Keratinocyte (primary cell): ENCODE measurements at regions not wholly inside any gene's neighbourhood (a gene's known extent, or its start where the extent isn't known, plus 50 kb on each side); places are given as distances from the start of the nearest gene placed in this dataset.

Experiments
- DNase-seq: peaks from one replicate; pipeline ENCODE4 v3.0.0-alpha.2; 2011; ENCODE audit warnings: low read depth, missing footprints, low spot score
- FAIRE-seq: peaks from 2 replicates; lab custom pipeline; 2011; peaks lifted over from hg19 to GRCh38; lab: Jason Lieb, UNC
- H2AFZ ChIP-seq: 2 replicates; pipeline ENCODE4 v1.6.0; 2012; ENCODE audit warnings: low read length, control low read depth, inconsistent platforms; ENCODE audit not compliant: control insufficient read depth
- H3K27ac ChIP-seq: 2 replicates; pipeline ENCODE4 v1.5.1; 2011; ENCODE audit warnings: low read length; ENCODE audit not compliant: control insufficient read depth, insufficient read depth
- H3K27me3 ChIP-seq: 3 replicates; pipeline ENCODE4 v1.6.0; 2011; ENCODE audit warnings: low read length; ENCODE audit not compliant: control insufficient read depth, insufficient read depth; ENCODE audit errors: extremely low read depth
- H3K36me3 ChIP-seq, 2 experiments: 2 replicates in 1 of 2; 3 replicates in 1 of 2; pipeline ENCODE4 v1.5.1; 2011; ENCODE audit warnings: low read length in 2 of 2, mild to moderate bottlenecking in 1 of 2; ENCODE audit not compliant: control insufficient read depth in 2 of 2, insufficient read depth in 2 of 2; ENCODE audit errors: extremely low read depth in 1 of 2
- H3K4me1 ChIP-seq: 3 replicates; pipeline ENCODE4 v1.5.1; 2011; ENCODE audit warnings: low read length; ENCODE audit not compliant: control insufficient read depth, insufficient read depth; ENCODE audit errors: extremely low read depth
- H3K4me2 ChIP-seq: 3 replicates; pipeline ENCODE4 v1.6.0; 2011; ENCODE audit warnings: low read depth, low read length; ENCODE audit not compliant: control insufficient read depth, insufficient read depth; ENCODE audit errors: extremely low read depth
- H3K4me3 ChIP-seq, 3 experiments: fragments of 200-600 bp in 1 of 3; sonication (generic) in 1 of 3; 2 replicates in 2 of 3; 3 replicates in 1 of 3; pipeline ENCODE4 v1.5.1; 2011 to 2016; ENCODE audit warnings: low read length in 3 of 3, mild to moderate bottlenecking in 3 of 3, control low read depth in 2 of 3, inconsistent platforms in 1 of 3, low read depth in 1 of 3, mixed read lengths in 1 of 3, mixed run types in 1 of 3, moderate library complexity in 1 of 3; ENCODE audit not compliant: control insufficient read depth in 2 of 3, insufficient read depth in 2 of 3; ENCODE audit errors: extremely low read depth in 1 of 3
- H3K79me2 ChIP-seq: 2 replicates; pipeline ENCODE4 v1.6.0; 2012; ENCODE audit warnings: low read length; ENCODE audit not compliant: control insufficient read depth, insufficient read depth
- H3K9ac ChIP-seq: 3 replicates; pipeline ENCODE4 v1.6.0; 2011; ENCODE audit warnings: low read length; ENCODE audit not compliant: control insufficient read depth, insufficient read depth; ENCODE audit errors: extremely low read depth
- H3K9me1 ChIP-seq: 3 replicates; pipeline ENCODE4 v1.6.0; 2011; ENCODE audit warnings: low read length; ENCODE audit not compliant: control insufficient read depth, insufficient read depth; ENCODE audit errors: extremely low read depth
- H3K9me3 ChIP-seq: 2 replicates; pipeline ENCODE4 v1.5.1; 2012; ENCODE audit warnings: low read depth, low read length; ENCODE audit not compliant: control insufficient read depth
- H4K20me1 ChIP-seq: 3 replicates; pipeline ENCODE4 v1.6.0; 2011; ENCODE audit warnings: low read length; ENCODE audit not compliant: control insufficient read depth, insufficient read depth; ENCODE audit errors: extremely low read depth
- CTCF ChIP-seq, 3 experiments: IDR thresholded peaks in 1 of 3; conservative IDR thresholded peaks in 1 of 3; optimal IDR thresholded peaks in 1 of 3; 2 replicates in 2 of 3; 3 replicates in 1 of 3; pipeline versions ENCODE3 to v1.5.1; 2011; ENCODE audit warnings: low read length in 3 of 3, mild to moderate bottlenecking in 3 of 3, moderate library complexity in 2 of 3, control low read depth in 1 of 3, inconsistent platforms in 1 of 3; ENCODE audit not compliant: insufficient read depth in 2 of 3; ENCODE audit errors: extremely low read depth in 1 of 3
- EZH2 ChIP-seq: IDR thresholded peaks from one replicate; pipeline ENCODE4 v1.6.1; 2012; ENCODE audit warnings: inconsistent platforms, mild to moderate bottlenecking, low read length, moderate library complexity
- dilution Hi-C: fragments of 300-500 bp; cut with MboI; formaldehyde crosslinking; loops from one replicate; pipeline ENCODE4 v1.7.0; 2020; ENCODE audit warnings: low sequenced_read_pairs; ENCODE audit not compliant: extremely low pct_ligation_motif_present

DNA sequence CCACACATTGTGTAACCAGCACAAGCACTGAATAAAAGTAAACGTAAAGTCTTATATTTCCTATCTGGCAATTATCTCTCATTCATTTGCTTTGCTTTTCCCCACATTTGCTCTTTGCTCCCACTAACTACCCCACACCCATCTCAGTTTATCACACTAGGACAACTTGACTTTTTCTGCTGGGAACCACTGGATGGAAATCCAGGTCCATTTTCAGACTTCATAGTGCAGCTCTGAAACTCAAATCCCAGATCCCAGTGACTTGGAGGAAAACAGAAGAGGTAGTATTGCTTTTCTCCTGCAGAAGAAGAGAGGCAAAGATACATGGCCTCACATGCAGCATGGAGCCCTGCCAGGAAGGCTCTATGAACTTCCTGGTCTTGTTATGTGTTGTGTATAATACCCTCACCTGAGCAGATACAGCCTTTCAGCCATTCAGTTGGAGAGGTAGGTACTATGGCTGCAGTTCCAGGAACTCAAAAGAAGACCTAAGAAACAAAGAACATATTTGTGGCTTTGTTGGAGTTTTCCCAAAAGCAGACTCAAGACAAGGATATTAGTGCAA is 90.0 kb upstream of the NIPBL start:
- FAIRE-seq = no peak
- no peak for TF ChIP-seq CTCF (optimal IDR thresholded peaks at IDR 0.05 in 1 of 3, IDR thresholded peaks at IDR 0.05 in 1 of 3, conservative IDR thresholded peaks at IDR 0.05 in 1 of 3; ENCODE audit: extremely low read depth in 1 of 3, insufficient read depth in 2 of 3, low read length in 3 of 3)
- TF ChIP-seq EZH2 = no peak
- H3K9me1 ChIP-seq = no peaks in the 10 kb centered on the region

GRCh38 chr5:36787365-36788093 is 89.0 kb upstream of the NIPBL start:
- Histone ChIP-seq H3K36me3 (no peaks in the 10 kb centered on the region), H3K4me2 (no peak overlapping the region), H3K9me3 (no peaks in the 10 kb centered on the region), H3K27me3 (no peaks in the 10 kb centered on the region), H3K4me3 (no peak overlapping the region), H3K79me2 (no peaks in the 10 kb centered on the region), H4K20me1 (no peaks in the 10 kb centered on the region), H3K9me1 (no peaks in the 10 kb centered on the region), H3K4me1 (no peaks in the 10 kb centered on the region), H2AFZ (no peak overlapping the region), H3K27ac (no peak overlapping the region), H3K9ac (no peak overlapping the region)
- TF ChIP-seq EZH2 (no peak), CTCF (optimal IDR thresholded peaks at IDR 0.05 in 1 of 3, IDR thresholded peaks at IDR 0.05 in 1 of 3, conservative IDR thresholded peaks at IDR 0.05 in 1 of 3; ENCODE audit: extremely low read depth in 1 of 3, insufficient read depth in 2 of 3, low read length in 3 of 3) (no peak)
- FAIRE-seq = no peak
- dilution Hi-C loops = no loop called here
- DNase-seq = no peak

More for the DNA sequence above, 90.0 kb upstream of the NIPBL start:
- Histone ChIP-seq H2AFZ (no peak overlapping the region), H3K27me3 (no peaks in the 10 kb centered on the region), H3K27ac (no peak overlapping the region), H3K4me3 (no peak overlapping the region), H3K36me3 (no peaks in the 10 kb centered on the region), H4K20me1 (no peaks in the 10 kb centered on the region), H3K4me2 (no peak overlapping the region), H3K4me1 (no peaks in the 10 kb centered on the region), H3K9me3 (no peaks in the 10 kb centered on the region), H3K79me2 (no peaks in the 10 kb centered on the region), H3K9ac (no peak overlapping the region)
- DNase-seq = no peak
- dilution Hi-C loops = no loop called here
